ENCODE measurements at regions not wholly inside any gene's neighbourhood (a gene's known extent, or its start where the extent isn't known, plus 50 kb on each side); places are given as distances from the start of the nearest gene placed in this dataset.

DNA sequence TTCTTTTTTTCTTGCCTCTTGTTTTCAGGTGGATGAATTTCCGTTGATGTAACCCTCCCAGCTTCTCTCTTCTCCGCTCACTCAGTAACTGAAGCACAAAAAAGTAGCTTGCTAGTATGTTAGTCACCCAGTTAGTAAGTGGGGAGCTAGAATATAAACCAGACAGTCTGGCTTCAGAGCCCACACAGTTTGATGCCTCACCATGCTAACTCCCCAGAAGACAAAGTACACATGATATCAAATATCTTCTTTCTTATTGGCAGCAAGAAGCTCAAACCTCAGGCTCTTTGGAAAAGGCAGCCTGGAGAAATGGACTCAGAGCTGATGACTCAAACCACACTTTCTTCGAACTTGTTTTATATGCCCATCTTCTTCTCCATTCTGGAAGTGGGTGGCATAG, 187.5 kb upstream of the PLXNA2 start:
- TF ChIP-seq, protein P1, sequence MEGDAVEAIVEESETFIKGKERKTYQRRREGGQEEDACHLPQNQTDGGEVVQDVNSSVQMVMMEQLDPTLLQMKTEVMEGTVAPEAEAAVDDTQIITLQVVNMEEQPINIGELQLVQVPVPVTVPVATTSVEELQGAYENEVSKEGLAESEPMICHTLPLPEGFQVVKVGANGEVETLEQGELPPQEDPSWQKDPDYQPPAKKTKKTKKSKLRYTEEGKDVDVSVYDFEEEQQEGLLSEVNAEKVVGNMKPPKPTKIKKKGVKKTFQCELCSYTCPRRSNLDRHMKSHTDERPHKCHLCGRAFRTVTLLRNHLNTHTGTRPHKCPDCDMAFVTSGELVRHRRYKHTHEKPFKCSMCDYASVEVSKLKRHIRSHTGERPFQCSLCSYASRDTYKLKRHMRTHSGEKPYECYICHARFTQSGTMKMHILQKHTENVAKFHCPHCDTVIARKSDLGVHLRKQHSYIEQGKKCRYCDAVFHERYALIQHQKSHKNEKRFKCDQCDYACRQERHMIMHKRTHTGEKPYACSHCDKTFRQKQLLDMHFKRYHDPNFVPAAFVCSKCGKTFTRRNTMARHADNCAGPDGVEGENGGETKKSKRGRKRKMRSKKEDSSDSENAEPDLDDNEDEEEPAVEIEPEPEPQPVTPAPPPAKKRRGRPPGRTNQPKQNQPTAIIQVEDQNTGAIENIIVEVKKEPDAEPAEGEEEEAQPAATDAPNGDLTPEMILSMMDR (IDR thresholded peaks at IDR 0.05; ENCODE audit: low read length), result no peak
- no peak for TF ChIP-seq EZH2 (optimal IDR thresholded peaks at IDR 0.05; ENCODE audit: low read depth, low read length)

Data from MM.1S (cell line).